ENCODE measurements at regions not wholly inside any gene's neighbourhood (a gene's known extent, or its start where the extent isn't known, plus 50 kb on each side); places are given as distances from the start of the nearest gene placed in this dataset.
A peak's percentile ranks its signal among the peaks of the same experiment; 100 is the strongest.

GRCh38 chr14:56953884-56954283 lies 143.6 kb upstream of the OTX2 start:
- H3K36me3 ChIP-seq = no peaks in the 10 kb centered on the region
- H3K9me3 ChIP-seq = no peaks in the 10 kb centered on the region
- no peak overlapping the region for H3K9ac ChIP-seq (ENCODE audit: low read depth in 2 of 2, low read length in 2 of 2)
- H3K27me3 ChIP-seq = no peaks in the 10 kb centered on the region
- H3K27ac ChIP-seq = no peak overlapping the region
- TF ChIP-seq, protein P1, sequence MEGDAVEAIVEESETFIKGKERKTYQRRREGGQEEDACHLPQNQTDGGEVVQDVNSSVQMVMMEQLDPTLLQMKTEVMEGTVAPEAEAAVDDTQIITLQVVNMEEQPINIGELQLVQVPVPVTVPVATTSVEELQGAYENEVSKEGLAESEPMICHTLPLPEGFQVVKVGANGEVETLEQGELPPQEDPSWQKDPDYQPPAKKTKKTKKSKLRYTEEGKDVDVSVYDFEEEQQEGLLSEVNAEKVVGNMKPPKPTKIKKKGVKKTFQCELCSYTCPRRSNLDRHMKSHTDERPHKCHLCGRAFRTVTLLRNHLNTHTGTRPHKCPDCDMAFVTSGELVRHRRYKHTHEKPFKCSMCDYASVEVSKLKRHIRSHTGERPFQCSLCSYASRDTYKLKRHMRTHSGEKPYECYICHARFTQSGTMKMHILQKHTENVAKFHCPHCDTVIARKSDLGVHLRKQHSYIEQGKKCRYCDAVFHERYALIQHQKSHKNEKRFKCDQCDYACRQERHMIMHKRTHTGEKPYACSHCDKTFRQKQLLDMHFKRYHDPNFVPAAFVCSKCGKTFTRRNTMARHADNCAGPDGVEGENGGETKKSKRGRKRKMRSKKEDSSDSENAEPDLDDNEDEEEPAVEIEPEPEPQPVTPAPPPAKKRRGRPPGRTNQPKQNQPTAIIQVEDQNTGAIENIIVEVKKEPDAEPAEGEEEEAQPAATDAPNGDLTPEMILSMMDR (IDR thresholded peaks at IDR 0.05) = no peak
- DNase-seq = no peak
- H3K4me3 ChIP-seq = no peak overlapping the region
- intact Hi-C loops (cut with DNase I) = no loop called here
- H3K4me1 ChIP-seq = no peaks in the 10 kb centered on the region

DNA sequence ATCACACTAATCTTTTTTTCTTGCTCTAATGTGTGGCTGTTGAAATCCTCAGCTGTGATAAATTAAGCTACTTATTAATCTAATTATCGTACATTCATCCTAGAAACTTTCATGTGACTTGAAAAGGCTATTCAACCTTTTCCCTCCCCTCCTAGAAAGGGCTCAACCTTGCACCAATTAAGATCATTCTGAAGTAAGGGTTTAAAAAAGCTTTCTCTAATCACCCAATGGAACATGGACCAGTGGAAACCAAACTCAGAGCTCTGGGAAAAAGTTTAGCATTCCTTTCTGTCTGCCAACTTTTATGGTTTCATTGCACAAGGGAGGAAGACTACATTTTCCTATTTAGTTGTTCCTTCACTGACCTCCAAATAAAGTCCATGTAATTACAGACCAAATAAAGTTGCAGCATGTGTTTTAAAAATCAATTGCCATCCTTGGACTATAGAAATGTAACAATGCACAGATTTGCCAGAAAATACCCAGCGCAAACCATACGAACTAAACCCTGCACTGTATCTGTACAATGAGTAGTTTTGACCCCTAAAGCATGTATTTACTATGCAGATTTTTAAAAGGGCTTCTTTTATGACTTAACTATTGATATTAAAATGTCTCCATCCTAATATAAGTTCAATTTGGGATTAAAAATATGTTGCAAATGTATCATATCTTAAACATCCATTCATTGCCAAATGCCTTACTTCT lies 142.6 kb upstream of the OTX2 start:
- no peak overlapping the region for H3K4me3 ChIP-seq
- DNase-seq = no peak
- H3K36me3 ChIP-seq = no peaks in the 10 kb centered on the region
- TF ChIP-seq, protein P1 (IDR thresholded peaks at IDR 0.05) = no peak
- no peaks in the 10 kb centered on the region for H3K9me3 ChIP-seq
- no peak overlapping the region for H3K27ac ChIP-seq
- no peaks in the 10 kb centered on the region for H3K4me1 ChIP-seq
- intact Hi-C loops (cut with DNase I) = no loop called here
- no peaks in the 10 kb centered on the region for H3K27me3 ChIP-seq
- no peak overlapping the region for H3K9ac ChIP-seq (ENCODE audit: low read depth in 2 of 2, low read length in 2 of 2)

GRCh38 chr14:56949828-56950227 lies 139.5 kb upstream of the OTX2 start:
- no peaks in the 10 kb centered on the region for H3K27me3 ChIP-seq
- no peak overlapping the region for H3K27ac ChIP-seq
- no peaks in the 10 kb centered on the region for H3K36me3 ChIP-seq
- intact Hi-C loops (cut with DNase I) = no loop called here
- no peak overlapping the region for H3K4me3 ChIP-seq
- H3K9ac ChIP-seq (ENCODE audit: low read depth in 2 of 2, low read length in 2 of 2) = no peak overlapping the region
- TF ChIP-seq, protein P1 (IDR thresholded peaks at IDR 0.05) = no peak
- H3K4me1 ChIP-seq = no peaks in the 10 kb centered on the region
- peak; percentile 27 for DNase-seq
- H3K9me3 ChIP-seq = no peaks in the 10 kb centered on the region

- intact Hi-C loops (cut with DNase I) = no loop called here
- no peaks in the 10 kb centered on the region for H3K36me3 ChIP-seq
- H3K9ac ChIP-seq (ENCODE audit: low read depth in 2 of 2, low read length in 2 of 2) = no peak overlapping the region
- no peaks in the 10 kb centered on the region for H3K9me3 ChIP-seq
- no peak overlapping the region for H3K27ac ChIP-seq
- no peak overlapping the region for H3K4me3 ChIP-seq
- TF ChIP-seq, protein P1 (IDR thresholded peaks at IDR 0.05) = no peak
- DNase-seq = no peak
- no peaks in the 10 kb centered on the region for H3K4me1 ChIP-seq
- H3K27me3 ChIP-seq = no peaks in the 10 kb centered on the region
Measured at GRCh38 chr14:56945291-56945690, 135.0 kb upstream of the OTX2 start.

- Histone ChIP-seq H3K9me3 (no peaks in the 10 kb centered on the region), H3K27ac (no peak overlapping the region), H3K9ac (ENCODE audit: low read depth in 2 of 2, low read length in 2 of 2) (no peak overlapping the region), H3K27me3 (no peaks in the 10 kb centered on the region), H3K4me1 (no peaks in the 10 kb centered on the region), H3K4me3 (no peak overlapping the region), H3K36me3 (no peaks in the 10 kb centered on the region)
- intact Hi-C loops (cut with DNase I) = no loop called here
- no peak for DNase-seq
- TF ChIP-seq, protein P1 (IDR thresholded peaks at IDR 0.05) = no peak
Measured at GRCh38 chr14:56944397-56944796, 134.1 kb upstream of the OTX2 start.
